GM23248 (cell line): ENCODE measurements at regions not wholly inside any gene's neighbourhood (a gene's known extent, or its start where the extent isn't known, plus 50 kb on each side); places are given as distances from the start of the nearest gene placed in this dataset.

ENCODE experiments used
- DNase-seq: peaks from one replicate; pipeline ENCODE4 v3.0.0-alpha.2; 2015
- H2AFZ ChIP-seq: fragments of 200-600 bp; sonication (generic); 2 replicates; pipeline ENCODE4 v1.6.1; 2016; ENCODE audit warnings: antibody characterized with exemption
- H3F3A ChIP-seq: fragments of 200-600 bp; sonication (generic); 2 replicates; pipeline ENCODE4 v1.6.1; 2016; ENCODE audit warnings: mild to moderate bottlenecking, antibody characterized with exemption, mixed run types; ENCODE audit not compliant: insufficient read depth
- H3K27ac ChIP-seq: fragments of 200-600 bp; sonication (generic); 2 replicates; pipeline ENCODE4 v1.5.1; 2016; ENCODE audit warnings: mild to moderate bottlenecking
- H3K27me3 ChIP-seq: fragments of 200-600 bp; sonication (generic); replicated peaks from 2 replicates; pipeline ENCODE4 v1.6.1; 2016; ENCODE audit warnings: mild to moderate bottlenecking; ENCODE audit not compliant: insufficient read depth
- H3K36me3 ChIP-seq: fragments of 200-600 bp; sonication (generic); 2 replicates; pipeline ENCODE4 v1.6.1; 2016; ENCODE audit warnings: low read depth, mild to moderate bottlenecking
- H3K4me1 ChIP-seq: fragments of 200-600 bp; sonication (generic); 2 replicates; pipeline ENCODE4 v1.6.1; 2016; ENCODE audit warnings: mild to moderate bottlenecking; ENCODE audit not compliant: insufficient read depth
- H3K4me2 ChIP-seq: fragments of 200-600 bp; sonication (generic); one replicate; pipeline ENCODE4 v1.6.1; 2016; ENCODE audit warnings: mild to moderate bottlenecking; ENCODE audit not compliant: unreplicated experiment
- H3K4me3 ChIP-seq: fragments of 200-600 bp; sonication (generic); 2 replicates; pipeline ENCODE4 v1.5.1; 2016; ENCODE audit warnings: mild to moderate bottlenecking
- H3K79me2 ChIP-seq: fragments of 200-600 bp; sonication (generic); 2 replicates; pipeline ENCODE4 v1.6.1; 2016; ENCODE audit warnings: mild to moderate bottlenecking; ENCODE audit not compliant: insufficient read depth
- H3K9ac ChIP-seq: fragments of 200-600 bp; sonication (generic); 2 replicates; pipeline ENCODE4 v1.6.1; 2016; ENCODE audit warnings: mild to moderate bottlenecking
- H3K9me2 ChIP-seq: fragments of 200-600 bp; sonication (generic); 2 replicates; pipeline ENCODE4 v1.6.1; 2016; ENCODE audit warnings: mixed run types, mild to moderate bottlenecking, moderate library complexity; ENCODE audit not compliant: insufficient read depth
- H3K9me3 ChIP-seq: fragments of 200-600 bp; sonication (generic); one replicate; pipeline ENCODE4 v1.6.1; 2017; ENCODE audit warnings: low read depth
- H4K20me1 ChIP-seq: fragments of 200-600 bp; sonication (generic); 2 replicates; pipeline ENCODE4 v1.6.0; 2016; ENCODE audit not compliant: insufficient read depth
- EZH2 ChIP-seq: fragments of 200-600 bp; sonication (generic); IDR thresholded peaks from 2 replicates; pipeline ENCODE4 v1.6.1; 2018; ENCODE audit warnings: antibody characterized with exemption, mild to moderate bottlenecking; ENCODE audit not compliant: insufficient read depth, poor library complexity, severe bottlenecking
- EZH2phosphoT487 ChIP-seq: fragments of 200-600 bp; sonication (generic); IDR thresholded peaks from 2 replicates; pipeline ENCODE4 v1.6.1; 2018; ENCODE audit warnings: antibody characterized with exemption, moderate library complexity, mild to moderate bottlenecking, low read depth; ENCODE audit not compliant: insufficient read depth
- WGBS, 2 experiments: methylation state at CpG; one replicate each; pipeline ENCODE4 v1.1.6; 2015 to 2017; ENCODE audit warnings: low lambda C conversion rate in 2 of 2, low coverage in 1 of 2; ENCODE audit errors: missing lambda C conversion rate in 2 of 2; 5-methylcytosine and 5-hydroxymethylcytosine counted together
- in situ Hi-C: fragments of 300-500 bp; cut with MboI; formaldehyde crosslinking; loops from 2 replicates; pipeline ENCODE4 v1.15.0; 2020

DNA sequence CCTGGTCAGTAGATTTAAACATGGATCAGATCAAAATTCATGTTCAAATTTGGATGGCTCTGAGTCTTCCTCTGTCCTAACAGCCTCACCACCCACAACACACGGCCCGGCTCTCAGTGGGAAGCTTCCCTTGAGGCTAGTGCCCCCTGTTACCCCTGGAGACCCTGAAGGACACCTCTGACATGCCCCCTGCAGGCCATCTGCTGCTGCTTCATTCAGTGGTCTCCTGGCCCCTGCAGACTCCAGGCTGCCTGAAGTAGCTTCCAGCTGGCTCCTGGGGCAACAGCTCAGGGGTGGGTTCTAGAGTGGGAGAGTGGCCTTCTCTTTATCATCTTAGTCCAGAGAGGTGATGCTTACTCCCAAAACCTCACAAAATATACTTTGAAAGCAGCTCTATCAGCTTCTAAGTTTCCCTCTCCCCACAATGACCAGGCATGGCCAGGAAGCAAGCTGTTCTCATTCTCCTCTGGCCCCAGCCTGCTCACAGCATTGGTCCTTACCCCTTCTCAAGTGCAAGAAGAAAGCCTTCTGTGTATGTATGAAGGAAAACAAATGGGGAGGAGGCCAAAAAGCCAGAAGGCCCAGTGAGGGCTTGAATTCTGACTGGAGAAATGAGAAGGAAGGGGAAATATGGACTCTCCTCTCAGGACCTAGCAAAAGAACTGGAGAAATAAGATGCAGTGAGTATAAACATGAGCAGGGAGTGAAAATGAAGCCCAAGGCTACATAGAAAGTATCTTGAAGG is 189.6 kb upstream of the INHBA start:
- no peak overlapping the region for H3K4me2 ChIP-seq
- peak overlapping the region; percentile 61 for H2AFZ ChIP-seq
- DNase-seq = no peak
- H3K4me3 ChIP-seq = no peak overlapping the region
- H3F3A ChIP-seq = no peaks in the 10 kb centered on the region
- peaks cover 17% of the 10 kb centered on the region for H3K4me1 ChIP-seq
- H3K27me3 ChIP-seq = no peaks in the 10 kb centered on the region
- no peak overlapping the region for H3K27ac ChIP-seq
- H3K36me3 ChIP-seq = no peaks in the 10 kb centered on the region
- H3K9ac ChIP-seq = no peak overlapping the region
- no peaks in the 10 kb centered on the region for H3K9me2 ChIP-seq
- in situ Hi-C loops = no loop called here
- H3K79me2 ChIP-seq = no peaks in the 10 kb centered on the region
- no peaks in the 10 kb centered on the region for H4K20me1 ChIP-seq
- TF ChIP-seq EZH2phosphoT487 (no peak), EZH2 (no peak)
- H3K9me3 ChIP-seq = no peaks in the 10 kb centered on the region
- 100% methylated on average over 2 of the region's 2 CpGs for WGBS, 2 experiments

DNA sequence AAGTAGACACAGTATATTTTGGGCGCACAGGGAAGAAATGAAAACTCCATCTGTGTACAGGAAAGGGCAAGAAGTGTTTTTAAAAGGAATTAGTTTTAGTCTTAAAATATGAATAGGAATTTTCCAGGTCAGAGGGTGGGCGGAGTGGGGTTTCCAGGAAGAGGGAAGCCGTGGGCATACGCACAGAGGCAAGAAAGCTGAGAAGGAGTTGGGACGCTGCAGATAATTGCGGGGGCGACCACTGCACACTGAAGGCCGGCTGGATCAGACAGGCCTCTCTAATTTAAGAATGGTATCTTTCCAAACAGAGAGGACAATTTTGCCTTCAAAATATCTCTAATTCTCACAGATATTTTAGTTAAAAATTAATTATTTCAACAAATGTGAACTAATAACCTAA is 189.1 kb upstream of the INHBA start:
- H3K79me2 ChIP-seq = no peaks in the 10 kb centered on the region
- no peak for DNase-seq
- no peak overlapping the region for H3K9ac ChIP-seq
- no peaks in the 10 kb centered on the region for H3K27me3 ChIP-seq
- H3K27ac ChIP-seq = no peak overlapping the region
- H3K4me3 ChIP-seq = no peak overlapping the region
- H4K20me1 ChIP-seq = no peaks in the 10 kb centered on the region
- WGBS, 2 experiments = 85 to 89% methylated on average over 8 of the region's 8 CpGs
- no peak overlapping the region; the same call in 1 of the 2 replicates for H2AFZ ChIP-seq
- no peaks in the 10 kb centered on the region for H3F3A ChIP-seq
- no peaks in the 10 kb centered on the region for H3K36me3 ChIP-seq
- H3K4me1 ChIP-seq = peaks cover 23% of the 10 kb centered on the region
- H3K9me3 ChIP-seq = no peaks in the 10 kb centered on the region
- in situ Hi-C loops = no loop called here
- no peak for TF ChIP-seq EZH2phosphoT487
- TF ChIP-seq EZH2 = no peak
- no peaks in the 10 kb centered on the region for H3K9me2 ChIP-seq
- no peak overlapping the region for H3K4me2 ChIP-seq

DNA sequence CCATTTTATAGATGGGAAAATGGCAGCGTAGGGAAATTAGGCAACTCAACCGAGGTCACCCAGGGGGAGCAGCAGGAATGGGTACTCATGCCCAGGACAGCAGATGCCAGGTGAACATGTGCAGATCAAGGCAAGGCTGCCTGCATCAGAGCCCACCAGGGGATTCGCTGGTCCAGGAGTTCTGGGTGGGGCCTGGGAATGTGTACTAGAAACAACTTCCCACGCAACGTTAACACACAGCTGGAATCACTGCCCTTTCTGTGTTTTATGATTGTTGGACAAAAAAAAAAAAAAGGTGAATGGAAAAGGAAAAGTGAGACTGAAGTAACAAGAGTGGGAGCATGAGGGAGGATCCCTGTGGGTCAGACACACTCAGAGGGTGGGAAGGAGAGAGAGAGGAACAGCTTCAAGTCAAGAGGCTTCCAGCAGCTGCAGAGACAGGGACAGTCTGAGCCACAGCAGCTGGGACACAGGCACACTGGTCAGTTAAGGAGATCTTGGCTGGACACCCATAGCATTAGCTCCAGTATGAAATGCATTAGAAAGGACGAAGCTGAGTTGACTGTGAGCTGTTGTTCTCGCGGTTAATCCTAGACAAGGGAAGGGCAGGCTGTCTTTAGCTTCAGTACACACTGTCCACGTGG is 187.9 kb upstream of the INHBA start:
- H3K4me3 ChIP-seq = no peak overlapping the region
- DNase-seq = peak; percentile 26
- H3K4me1 ChIP-seq = peaks cover 34% of the 10 kb centered on the region
- H3K4me2 ChIP-seq = no peak overlapping the region
- no peaks in the 10 kb centered on the region for H3K9me3 ChIP-seq
- no peaks in the 10 kb centered on the region for H3K79me2 ChIP-seq
- no peaks in the 10 kb centered on the region for H3K9me2 ChIP-seq
- H3K27me3 ChIP-seq = no peaks in the 10 kb centered on the region
- in situ Hi-C loops = no loop called here
- H4K20me1 ChIP-seq = no peaks in the 10 kb centered on the region
- H2AFZ ChIP-seq = peak overlapping the region; percentile 65
- no peak overlapping the region for H3K27ac ChIP-seq
- WGBS, 2 experiments = 65 to 67% methylated on average over 9 of the region's 9 CpGs
- H3K36me3 ChIP-seq = no peaks in the 10 kb centered on the region
- peak overlapping the region; percentile 26; the same call in 1 of the 2 replicates for H3K9ac ChIP-seq
- H3F3A ChIP-seq = peaks cover 10% of the 10 kb centered on the region
- no peak for TF ChIP-seq EZH2phosphoT487
- no peak for TF ChIP-seq EZH2

DNA sequence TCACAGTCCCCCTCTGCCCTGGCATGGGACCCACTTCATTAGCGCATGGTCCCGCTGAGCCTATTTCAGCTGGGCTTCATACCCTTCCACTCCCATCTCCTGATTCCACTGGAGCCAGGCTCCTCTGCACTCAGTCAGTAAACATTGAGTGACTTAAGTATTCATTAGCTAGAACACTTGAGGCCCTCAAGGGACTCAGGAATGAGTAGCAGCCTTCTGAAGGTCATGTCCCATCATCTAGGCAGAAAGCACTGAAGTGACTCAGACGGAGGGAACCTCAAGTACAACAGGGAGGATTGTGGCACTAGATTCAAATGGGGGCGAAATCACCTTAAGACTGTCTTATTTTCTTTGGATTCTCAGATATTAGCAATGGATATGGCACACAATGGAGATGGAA is 186.6 kb upstream of the INHBA start:
- TF ChIP-seq EZH2phosphoT487 (no peak), EZH2 (no peak)
- in situ Hi-C loops = no loop called here
- Histone ChIP-seq H3K4me2 (no peak overlapping the region), H3K4me3 (no peak overlapping the region), H4K20me1 (no peaks in the 10 kb centered on the region), H3K36me3 (no peaks in the 10 kb centered on the region), H3K9me3 (no peaks in the 10 kb centered on the region), H2AFZ (no peak overlapping the region), H3K9ac (no peak overlapping the region), H3K27ac (no peak overlapping the region), H3F3A (peaks cover 22% of the 10 kb centered on the region), H3K4me1 (peaks cover 47% of the 10 kb centered on the region), H3K9me2 (no peaks in the 10 kb centered on the region), H3K27me3 (no peaks in the 10 kb centered on the region), H3K79me2 (no peaks in the 10 kb centered on the region)
- DNase-seq = peak; percentile 40
- 89% methylated on average over 4 of the region's 4 CpGs for WGBS, 2 experiments
